Thyroid gland (tissue), 4 donors: ENCODE measurements at regions not wholly inside any gene's neighbourhood (a gene's known extent, or its start where the extent isn't known, plus 50 kb on each side); places are given as distances from the start of the nearest gene placed in this dataset.
"Not testable (repeated sequence)": the region's sequence is repeated elsewhere in the genome, so short reads cannot be mapped to it uniquely, and the experiment has no call there.

Source experiments
- POLR2A ChIP-seq, 2 donors: fragments of 450-650 bp; IDR thresholded peaks; one replicate each; pipeline ENCODE4 v1.6.1; 2017; ENCODE audit warnings: antibody characterized with exemption in 2 of 2, mild to moderate bottlenecking in 2 of 2, moderate library complexity in 1 of 2
- TF ChIP-seq, protein P1 (sequence below), 6 experiments: fragments of 200-600 bp in 3 of 6; fragments of 450-650 bp in 3 of 6; sonication (generic) in 3 of 6; IDR thresholded peaks; one replicate each; pipeline ENCODE4 v1.5.1; 2016 to 2019; ENCODE audit warnings: antibody characterized with exemption in 6 of 6, mild to moderate bottlenecking in 2 of 6, inconsistent platforms in 1 of 6, moderate library complexity in 1 of 6

DNA sequence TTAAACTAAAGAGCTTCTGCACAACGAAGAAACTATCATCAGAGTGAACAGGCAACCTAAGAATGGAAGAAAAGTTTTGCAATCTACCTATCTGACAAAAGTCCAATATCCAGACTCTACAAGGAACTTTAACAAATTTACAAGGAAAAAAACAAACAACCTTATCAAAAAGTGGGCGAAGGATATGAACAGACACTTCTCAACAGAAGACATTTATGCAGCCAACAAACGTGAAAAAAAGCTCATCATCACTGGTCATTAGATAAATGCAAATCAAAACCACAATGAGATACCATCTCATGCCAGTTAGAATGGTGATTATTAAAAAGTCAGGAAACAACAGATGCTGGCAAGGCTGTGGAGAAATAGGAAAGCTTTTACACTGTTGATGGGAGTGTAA is 55.5 kb upstream of the XPO1 start:
- not testable (repeated sequence) for TF ChIP-seq POLR2A (IDR thresholded peaks at IDR 0.05)
- TF ChIP-seq, protein P1, sequence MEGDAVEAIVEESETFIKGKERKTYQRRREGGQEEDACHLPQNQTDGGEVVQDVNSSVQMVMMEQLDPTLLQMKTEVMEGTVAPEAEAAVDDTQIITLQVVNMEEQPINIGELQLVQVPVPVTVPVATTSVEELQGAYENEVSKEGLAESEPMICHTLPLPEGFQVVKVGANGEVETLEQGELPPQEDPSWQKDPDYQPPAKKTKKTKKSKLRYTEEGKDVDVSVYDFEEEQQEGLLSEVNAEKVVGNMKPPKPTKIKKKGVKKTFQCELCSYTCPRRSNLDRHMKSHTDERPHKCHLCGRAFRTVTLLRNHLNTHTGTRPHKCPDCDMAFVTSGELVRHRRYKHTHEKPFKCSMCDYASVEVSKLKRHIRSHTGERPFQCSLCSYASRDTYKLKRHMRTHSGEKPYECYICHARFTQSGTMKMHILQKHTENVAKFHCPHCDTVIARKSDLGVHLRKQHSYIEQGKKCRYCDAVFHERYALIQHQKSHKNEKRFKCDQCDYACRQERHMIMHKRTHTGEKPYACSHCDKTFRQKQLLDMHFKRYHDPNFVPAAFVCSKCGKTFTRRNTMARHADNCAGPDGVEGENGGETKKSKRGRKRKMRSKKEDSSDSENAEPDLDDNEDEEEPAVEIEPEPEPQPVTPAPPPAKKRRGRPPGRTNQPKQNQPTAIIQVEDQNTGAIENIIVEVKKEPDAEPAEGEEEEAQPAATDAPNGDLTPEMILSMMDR (IDR thresholded peaks at IDR 0.05) = not testable (repeated sequence)
